ENCODE measurements at regions not wholly inside any gene's neighbourhood (a gene's known extent, or its start where the extent isn't known, plus 50 kb on each side); places are given as distances from the start of the nearest gene placed in this dataset.
A peak's percentile ranks its signal among the peaks of the same experiment; 100 is the strongest.

DNA sequence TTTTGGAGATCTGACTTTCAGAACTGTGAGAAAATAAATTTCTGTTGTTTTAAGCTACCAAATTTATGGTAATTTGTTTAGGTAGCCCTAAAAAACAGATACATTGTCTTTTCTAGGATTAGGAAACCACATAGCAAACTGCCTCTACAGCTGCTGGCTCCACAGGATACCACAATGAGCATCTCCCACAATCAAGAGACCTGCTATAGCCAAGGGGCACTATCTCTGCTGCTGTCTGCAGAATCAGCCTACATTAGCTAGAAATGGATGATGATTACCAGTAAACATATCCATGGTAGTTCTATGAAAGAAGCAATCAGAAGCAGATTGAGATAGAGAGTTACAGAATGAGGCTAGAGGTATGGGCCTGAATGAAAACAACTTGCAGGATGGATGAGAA, 244.4 kb upstream of the NDST4 start:
- DNase-seq: no peak

DNA sequence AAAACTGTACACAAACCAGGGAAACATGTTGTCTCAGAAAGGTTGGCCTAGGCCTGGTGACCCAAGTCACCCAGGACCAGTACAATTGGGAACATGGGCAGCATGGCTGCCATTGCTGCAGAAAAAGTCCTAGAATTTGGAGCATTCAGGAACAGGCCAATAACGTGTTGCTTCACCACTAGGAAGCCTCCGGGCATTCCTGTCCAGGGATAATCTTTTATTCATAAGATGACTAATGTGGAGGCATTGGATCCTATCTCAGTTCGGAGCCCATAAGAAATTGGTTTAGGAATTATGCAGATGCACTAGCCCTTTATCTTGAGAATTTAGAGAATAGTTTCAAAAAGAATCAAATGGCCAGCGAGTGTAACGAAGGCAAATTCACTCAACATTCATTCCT, 242.8 kb upstream of the NDST4 start:
- DNase-seq: no peak

GRCh38 chr4:115355329-115355728, 241.9 kb upstream of the NDST4 start:
- no peak for DNase-seq

DNA sequence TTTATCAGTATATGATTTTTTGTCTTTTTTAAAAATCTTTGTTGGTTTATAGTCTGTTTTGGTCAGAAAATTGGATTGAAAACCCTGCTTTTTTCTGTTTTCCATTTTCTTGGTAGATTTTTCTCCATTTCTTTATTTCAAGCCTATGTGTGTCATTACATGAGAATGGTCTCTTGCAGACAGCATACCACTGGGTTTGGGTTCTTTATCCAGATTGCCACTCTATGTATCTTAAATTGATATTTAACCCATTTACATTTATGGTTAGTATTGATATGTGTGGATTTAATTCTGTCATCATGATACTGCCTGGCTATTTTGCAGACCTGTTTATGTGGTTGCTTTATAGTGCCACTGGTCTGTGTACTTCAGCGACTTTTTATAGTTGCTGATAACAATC, 239.9 kb upstream of the NDST4 start:
- no peak for DNase-seq

- DNase-seq: no peak
Observed at GRCh38 chr4:115343171-115343570, 229.8 kb upstream of the NDST4 start.

DNA sequence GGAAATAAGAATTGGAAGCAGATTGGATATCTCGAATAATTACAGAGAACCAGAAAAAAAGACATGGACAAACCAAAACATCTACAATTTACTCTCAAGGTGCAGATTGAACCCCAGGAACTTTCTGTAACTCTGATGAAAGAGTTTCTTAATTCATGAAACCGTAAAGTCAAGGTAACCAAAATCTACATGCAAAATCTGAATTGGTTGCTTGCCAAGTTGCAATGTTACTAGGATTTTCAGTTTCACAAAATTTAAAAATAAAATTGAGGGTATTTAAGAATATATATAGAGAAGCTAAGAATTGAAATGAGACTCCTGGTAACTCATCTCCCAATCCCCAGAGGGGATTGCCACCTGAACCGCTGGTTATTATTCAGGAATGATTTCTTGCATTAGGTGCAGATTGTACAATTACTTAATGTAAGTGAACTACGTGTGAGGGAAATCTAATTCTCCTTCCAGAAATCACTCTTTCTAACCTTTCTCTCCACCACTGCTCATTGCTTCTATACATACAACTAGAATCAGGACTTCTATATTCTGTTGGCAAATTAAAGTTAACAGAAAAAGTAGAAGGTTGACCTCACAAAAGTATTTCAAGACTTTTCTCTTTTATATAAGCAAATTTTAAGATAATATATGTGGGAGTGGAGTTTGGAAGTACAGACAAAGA, 221.5 kb upstream of the NDST4 start:
- DNase-seq: no peak

DNA sequence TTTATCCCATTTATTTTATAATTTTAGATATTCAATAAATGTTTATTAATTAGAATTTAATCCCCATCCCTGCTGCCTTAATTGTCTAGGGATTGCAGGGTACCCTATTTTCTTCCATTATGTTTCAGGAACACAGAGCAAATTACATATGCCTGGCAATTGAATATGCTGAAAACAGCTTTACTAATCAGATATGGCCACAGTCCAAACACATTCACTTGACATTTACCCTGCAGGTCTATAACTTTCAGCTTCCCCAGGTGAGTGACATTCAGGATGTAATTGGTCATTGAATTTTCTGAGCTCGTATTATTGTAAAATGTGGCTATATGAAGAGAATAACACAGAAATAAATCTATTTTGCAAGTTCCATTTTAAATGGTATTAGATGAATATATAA, 218.7 kb upstream of the NDST4 start:
- DNase-seq: no peak

- DNase-seq: no peak
Observed at GRCh38 chr4:115331241-115331640, 217.8 kb upstream of the NDST4 start.

GRCh38 chr4:115325836-115326235, 212.4 kb upstream of the NDST4 start:
- no peak for DNase-seq

DNA sequence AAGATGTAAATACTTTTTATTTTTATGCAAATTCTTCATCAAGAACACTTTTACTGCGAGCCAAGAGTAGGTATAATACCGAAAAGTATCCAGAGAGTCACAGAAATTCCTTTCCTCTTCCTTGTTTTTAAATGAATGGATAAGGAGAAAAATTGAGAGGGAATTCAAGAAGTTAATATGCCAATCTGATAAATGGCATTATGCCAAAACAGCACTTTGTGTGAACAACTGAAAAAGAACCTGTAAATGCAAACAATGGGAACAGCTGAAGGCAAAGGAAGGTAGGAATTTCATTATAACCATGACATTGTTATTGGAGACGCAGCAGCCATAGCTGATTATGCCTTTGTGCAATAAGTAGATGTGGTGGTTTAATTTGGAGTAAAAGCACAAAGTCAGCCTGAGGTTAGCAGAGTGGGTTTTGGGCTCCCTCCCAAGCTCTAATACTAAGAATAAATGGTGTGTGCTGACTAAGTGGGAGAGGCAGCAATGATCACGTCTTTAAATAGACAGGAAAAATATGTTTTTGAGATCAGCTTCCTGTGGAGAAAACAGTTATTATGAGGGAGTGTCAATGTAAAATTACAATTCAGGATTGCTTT, 209.8 kb upstream of the NDST4 start:
- no peak for DNase-seq

DNA sequence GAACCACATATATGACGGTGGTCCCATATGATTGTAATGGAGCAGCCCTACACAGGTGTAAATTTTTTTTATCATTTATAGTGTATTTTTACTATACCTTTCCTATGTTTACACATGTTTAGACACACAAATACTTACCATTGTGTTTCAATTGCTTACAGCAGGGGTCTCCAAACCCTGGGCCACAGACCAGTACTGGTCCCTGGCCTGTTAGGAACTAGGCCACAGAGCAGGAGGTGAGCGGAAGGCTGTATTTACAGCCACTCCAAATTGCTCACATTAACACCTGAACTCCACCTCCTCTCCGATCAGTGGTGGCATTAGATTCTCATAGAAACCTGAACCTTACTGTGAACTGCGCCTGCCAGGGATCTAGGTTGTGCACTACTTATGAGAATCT, 201.8 kb upstream of the NDST4 start:
- DNase-seq: no peak

DNA sequence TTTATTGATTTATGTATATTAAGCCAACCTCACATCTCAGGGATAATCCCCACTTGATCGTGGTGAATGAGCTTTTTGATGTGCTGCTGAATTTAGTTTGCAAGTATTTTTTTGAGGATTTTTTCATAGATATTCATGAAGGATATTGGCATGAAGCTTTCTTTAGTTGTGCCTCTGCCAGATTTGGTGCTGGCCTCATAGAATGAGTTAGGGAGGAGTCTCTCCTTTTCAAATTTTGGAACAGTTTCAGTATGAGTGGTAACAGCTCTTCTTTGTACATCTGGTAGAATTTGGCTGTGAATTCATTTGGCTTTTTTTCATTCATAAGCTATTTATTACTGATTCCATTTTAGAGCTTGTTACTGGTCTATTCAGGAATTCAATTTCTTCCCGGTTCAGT, 197.2 kb upstream of the NDST4 start:
- no peak for DNase-seq

DNA sequence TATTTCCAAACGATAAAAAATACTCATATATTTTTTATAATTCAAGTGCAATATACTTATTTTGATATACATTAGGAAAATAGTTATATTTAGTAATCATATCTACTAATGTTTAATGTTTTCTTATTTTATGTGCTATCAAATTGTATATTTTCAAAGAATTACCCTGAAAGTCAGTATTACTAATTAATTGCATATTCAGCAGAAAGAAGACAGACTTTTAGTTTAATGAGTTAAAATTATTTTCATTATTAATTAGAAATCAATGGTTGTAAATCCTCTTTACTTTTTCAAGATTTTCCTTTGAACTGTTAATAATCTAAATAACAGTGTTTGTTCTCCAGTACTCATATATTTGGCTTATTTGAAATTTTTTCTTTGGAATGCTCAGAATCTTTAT, 181.3 kb upstream of the NDST4 start:
- DNase-seq: no peak

- no peak for DNase-seq
Observed at GRCh38 chr4:115293093-115293462, 179.7 kb upstream of the NDST4 start.

DNA sequence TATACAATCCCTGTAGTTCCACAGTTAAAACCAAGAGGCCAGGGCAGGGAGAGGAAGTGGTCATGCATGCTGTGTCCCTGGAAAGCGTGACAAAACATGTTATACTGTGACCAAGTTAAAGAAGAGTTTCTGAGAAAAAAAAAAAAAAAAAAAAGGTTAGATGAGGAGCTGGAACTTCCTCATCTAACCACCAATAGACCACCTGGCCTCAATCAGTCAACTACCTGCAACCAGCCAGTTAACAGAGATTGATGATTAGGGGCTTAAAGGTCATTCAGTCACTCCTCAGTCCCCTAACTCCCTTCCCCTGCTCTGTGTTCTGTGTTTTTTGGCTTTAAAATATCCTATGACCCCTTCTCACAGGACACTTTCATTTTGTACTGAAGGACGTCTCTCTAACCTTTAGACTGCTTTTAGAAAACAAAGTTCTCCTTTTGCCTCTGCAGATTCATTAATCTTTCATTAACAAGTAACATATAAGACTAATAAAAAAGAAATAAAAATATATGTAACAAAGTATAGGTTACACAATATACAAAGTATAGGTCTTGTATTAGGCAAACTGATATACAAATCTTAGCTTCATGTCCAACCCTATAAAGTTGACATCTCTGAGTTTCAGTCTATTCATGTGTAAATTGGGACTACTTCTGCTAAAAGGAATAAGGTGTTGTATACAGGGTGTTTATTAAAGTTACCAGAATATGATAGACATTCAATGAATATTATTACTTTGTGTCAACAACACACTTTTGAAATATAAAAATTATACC, 179.1 kb upstream of the NDST4 start:
- no peak for DNase-seq

DNA sequence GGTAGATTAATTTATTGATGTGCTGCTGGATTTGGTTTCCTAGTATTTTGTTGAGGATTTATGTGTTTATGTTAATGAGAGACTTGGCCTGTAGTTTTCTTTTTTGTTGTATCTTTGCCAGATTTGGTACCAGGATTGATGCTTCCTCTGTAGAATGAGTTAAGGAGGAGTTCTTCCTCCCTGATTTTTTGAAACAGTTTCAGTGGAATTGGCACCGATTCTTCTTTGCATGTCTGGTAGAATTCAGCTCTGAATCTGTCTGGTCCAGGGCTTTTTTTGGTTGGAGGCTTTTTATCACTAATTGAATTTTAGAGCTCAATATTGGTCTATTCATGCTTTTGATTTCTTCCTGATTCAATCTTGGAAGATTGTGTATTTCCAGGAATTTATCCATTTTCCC, 174.0 kb upstream of the NDST4 start:
- DNase-seq: no peak

GRCh38 chr4:115279330-115279729, 165.9 kb upstream of the NDST4 start:
- no peak for DNase-seq

- DNase-seq: no peak
Observed at GRCh38 chr4:115278830-115279229, 165.4 kb upstream of the NDST4 start.

DNA sequence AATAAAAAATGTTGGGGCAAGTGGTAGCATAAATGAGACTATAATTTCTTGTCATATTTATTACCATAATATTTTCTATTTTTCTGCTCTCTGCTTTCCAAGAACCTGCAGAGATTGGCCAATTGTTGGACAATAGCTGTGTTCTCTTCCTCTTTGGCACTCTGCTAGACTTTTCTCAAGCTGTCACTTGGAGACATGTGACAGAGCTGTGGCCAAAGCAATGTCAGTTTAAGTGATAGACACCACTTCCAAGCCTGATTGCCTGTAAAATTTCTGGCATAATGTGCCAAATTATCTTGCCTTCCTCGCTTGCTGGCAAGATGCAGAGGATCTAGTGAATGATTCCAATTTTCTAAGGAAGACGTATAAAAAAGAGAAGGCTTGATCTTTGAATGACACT, 162.2 kb upstream of the NDST4 start:
- peak in 7 of 51 donors; percentile 0 to 7 (median 2) for DNase-seq

- no peak for DNase-seq
Observed at GRCh38 chr4:115274545-115274944, 161.1 kb upstream of the NDST4 start.

- DNase-seq: no peak
Observed at GRCh38 chr4:115272594-115272993, 159.2 kb upstream of the NDST4 start.

DNA sequence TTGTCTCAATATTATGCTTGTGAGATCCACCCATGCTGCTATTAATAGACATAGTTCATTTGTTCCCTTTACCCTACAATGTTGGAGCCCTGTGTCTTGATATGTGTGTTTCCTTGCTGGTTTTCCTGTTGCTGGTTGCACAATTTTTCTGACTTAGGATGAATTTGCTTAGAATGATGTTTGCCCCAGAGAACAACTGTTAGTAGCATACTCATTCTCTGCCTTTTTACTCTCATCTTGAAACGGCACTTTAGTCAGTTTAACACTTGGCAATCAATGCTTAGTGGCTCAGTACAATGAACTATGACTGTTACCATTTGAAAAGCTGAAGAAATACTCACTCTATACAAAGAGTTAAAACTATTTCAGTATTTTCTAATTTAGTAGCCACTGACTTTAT, 158.8 kb upstream of the NDST4 start:
- DNase-seq: no peak

DNA sequence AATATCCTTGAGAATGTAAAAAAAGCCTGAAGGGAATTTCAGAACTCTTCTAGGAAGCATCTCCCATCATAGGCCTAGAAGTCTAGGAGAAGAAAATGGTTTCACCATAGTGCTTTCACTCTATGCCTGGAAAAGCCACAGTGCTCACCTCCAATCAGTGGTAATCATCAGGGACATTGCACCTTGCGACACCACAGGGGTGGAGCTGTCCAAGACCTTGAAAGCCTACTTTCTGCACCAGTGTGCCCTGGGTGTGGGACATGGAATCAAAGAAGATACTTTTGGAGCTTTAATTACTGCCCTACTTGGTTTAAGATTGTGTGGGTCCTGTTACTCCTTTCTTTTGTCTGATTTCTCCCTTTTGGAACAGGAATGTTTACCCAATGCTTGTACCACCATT, 146.8 kb upstream of the NDST4 start:
- DNase-seq: no peak

All from hypothalamus (tissue), 51 donors.